IPS-18a (cell line): ENCODE measurements at regions not wholly inside any gene's neighbourhood (a gene's known extent, or its start where the extent isn't known, plus 50 kb on each side); places are given as distances from the start of the nearest gene placed in this dataset.

Source experiments
- H3K27ac ChIP-seq: one replicate; pipeline ENCODE4 v1.5.1; 2013; ENCODE audit warnings: low read length
- H3K27me3 ChIP-seq: one replicate; pipeline ENCODE4 v1.6.1; 2013; ENCODE audit warnings: mild to moderate bottlenecking, low read length; ENCODE audit not compliant: control insufficient read depth, insufficient read depth
- H3K36me3 ChIP-seq: one replicate; pipeline ENCODE4 v1.6.1; 2013; ENCODE audit warnings: low read depth, low read length; ENCODE audit not compliant: control insufficient read depth
- H3K4me1 ChIP-seq: one replicate; pipeline ENCODE4 v1.6.1; 2013; ENCODE audit warnings: low read depth, low read length; ENCODE audit not compliant: control insufficient read depth
- H3K4me3 ChIP-seq: one replicate; pipeline ENCODE4 v1.5.1; 2013; ENCODE audit warnings: low read length
- H3K9ac ChIP-seq: one replicate; pipeline ENCODE4 v1.6.1; 2013; ENCODE audit warnings: mild to moderate bottlenecking, low read length, moderate library complexity
- H3K9me3 ChIP-seq: one replicate; pipeline ENCODE4 v1.6.1; 2013; ENCODE audit warnings: low read depth, low read length; ENCODE audit not compliant: control insufficient read depth

DNA sequence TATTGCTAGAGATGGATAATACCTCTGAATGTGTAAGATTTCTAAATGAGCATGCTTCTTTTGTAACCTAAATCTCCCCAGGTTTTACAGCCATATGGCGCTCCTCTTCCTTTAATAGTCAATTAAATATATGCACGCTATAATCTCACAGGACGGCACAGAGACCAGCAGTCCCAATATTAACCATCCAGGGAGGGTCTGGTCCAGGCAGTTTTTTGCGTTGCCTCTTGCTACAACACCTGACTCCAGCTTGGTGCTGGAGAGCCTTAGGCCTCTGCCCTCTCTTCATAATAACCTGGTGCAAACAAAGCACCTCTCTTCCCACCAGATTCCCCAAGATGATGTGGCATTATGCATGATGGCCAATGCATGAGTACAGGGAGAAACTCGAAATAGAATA is 183.4 kb downstream of the LY86 start:
- Histone ChIP-seq H3K27ac (no peak overlapping the region), H3K36me3 (no peaks in the 10 kb centered on the region), H3K9me3 (no peaks in the 10 kb centered on the region), H3K4me1 (peaks cover 6% of the 10 kb centered on the region), H3K4me3 (no peak overlapping the region), H3K9ac (no peak overlapping the region), H3K27me3 (no peaks in the 10 kb centered on the region)

DNA sequence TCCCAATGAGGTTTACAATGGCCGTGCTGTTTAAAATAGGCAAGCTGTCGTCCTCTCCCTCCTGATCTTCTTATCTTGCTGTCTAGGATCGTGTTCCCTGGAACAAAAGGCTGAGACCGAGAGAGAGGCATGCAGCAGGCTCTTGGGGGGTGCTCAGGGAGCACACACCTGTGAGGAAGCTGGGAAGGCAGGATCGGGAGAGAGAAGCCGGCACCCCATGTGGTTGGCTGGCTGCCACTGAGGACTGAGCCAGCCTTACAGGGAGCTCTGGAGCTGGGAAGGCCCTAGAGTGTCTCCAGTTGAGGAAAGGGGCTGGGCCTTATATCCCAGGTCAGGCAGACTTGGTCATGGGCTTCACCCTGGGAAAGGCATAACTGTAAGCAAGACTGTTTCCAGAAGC is 184.2 kb downstream of the LY86 start:
- no peak overlapping the region for H3K9ac ChIP-seq
- peaks cover 6% of the 10 kb centered on the region for H3K4me1 ChIP-seq
- H3K4me3 ChIP-seq, result no peak overlapping the region
- H3K27ac ChIP-seq, result no peak overlapping the region
- no peaks in the 10 kb centered on the region for H3K36me3 ChIP-seq
- no peaks in the 10 kb centered on the region for H3K9me3 ChIP-seq
- H3K27me3 ChIP-seq, result no peaks in the 10 kb centered on the region

DNA sequence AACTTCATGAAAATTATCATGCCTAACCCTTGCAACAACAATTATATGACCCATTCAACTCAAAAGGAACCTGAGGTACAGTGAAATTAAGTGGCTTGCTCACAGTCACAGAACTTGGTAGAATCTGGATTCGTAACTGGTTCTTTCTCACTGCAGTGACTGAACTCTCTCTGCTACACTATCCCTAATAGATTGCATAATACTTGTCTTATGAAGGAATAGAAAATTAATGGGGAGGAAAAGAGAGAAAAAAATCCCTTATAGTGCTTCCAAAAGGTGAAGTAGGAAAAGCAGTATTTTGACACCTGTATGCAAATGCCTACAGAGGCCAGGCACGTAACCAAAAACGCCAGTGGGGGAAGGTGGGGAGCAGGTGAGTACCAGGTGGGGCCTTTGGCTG is 186.6 kb downstream of the LY86 start:
- H3K4me3 ChIP-seq, result no peak overlapping the region
- H3K9me3 ChIP-seq, result no peaks in the 10 kb centered on the region
- H3K36me3 ChIP-seq, result no peaks in the 10 kb centered on the region
- no peak overlapping the region for H3K27ac ChIP-seq
- H3K9ac ChIP-seq, result no peak overlapping the region
- peaks cover 6% of the 10 kb centered on the region for H3K4me1 ChIP-seq
- H3K27me3 ChIP-seq, result no peaks in the 10 kb centered on the region

DNA sequence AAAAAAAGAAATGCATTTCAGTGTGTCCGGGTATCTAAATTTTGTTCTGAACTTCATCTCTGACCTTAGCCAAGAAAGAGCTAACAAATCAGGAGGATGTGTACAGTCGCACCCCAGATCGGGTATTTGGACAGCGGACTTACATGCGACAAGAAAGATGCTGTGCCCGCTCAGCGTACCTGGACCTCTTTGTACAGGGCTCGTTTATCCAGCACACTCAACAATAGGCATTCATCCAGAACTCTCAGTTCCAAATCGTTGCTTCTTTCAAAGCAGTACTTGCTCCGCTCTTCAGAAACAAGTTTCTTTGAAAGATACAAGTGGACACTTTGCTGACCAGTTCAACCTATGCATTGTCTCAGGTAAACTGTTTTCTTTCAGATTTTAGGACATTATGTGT is 191.7 kb downstream of the LY86 start:
- Histone ChIP-seq H3K4me3 (no peak overlapping the region), H3K9me3 (no peaks in the 10 kb centered on the region), H3K27ac (no peak overlapping the region), H3K27me3 (no peaks in the 10 kb centered on the region), H3K4me1 (peaks cover 3% of the 10 kb centered on the region), H3K36me3 (no peaks in the 10 kb centered on the region), H3K9ac (no peak overlapping the region)

GRCh38 chr6:6781172-6781872 is 192.8 kb downstream of the LY86 start:
- Histone ChIP-seq H3K27ac (no peak overlapping the region), H3K9ac (no peak overlapping the region), H3K27me3 (no peaks in the 10 kb centered on the region), H3K9me3 (no peaks in the 10 kb centered on the region), H3K4me3 (no peak overlapping the region), H3K36me3 (no peaks in the 10 kb centered on the region), H3K4me1 (peaks cover 3% of the 10 kb centered on the region)

DNA sequence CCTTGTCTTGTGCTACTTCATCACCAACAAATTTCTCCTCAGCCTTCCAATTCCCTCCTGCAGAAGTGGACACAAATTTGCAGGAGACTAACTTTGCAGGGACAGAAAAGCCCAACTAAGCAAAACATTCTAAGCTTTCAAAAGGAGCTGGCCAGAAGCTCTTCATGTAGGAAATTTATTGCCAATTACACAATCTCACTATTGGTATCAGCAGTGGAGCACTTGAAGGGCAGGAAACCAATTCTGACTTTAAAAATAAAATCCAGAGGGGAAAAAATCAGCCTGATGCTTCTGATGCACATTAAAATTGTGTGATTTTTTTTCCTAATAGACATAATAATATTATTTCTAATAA is 193.3 kb downstream of the LY86 start:
- no peaks in the 10 kb centered on the region for H3K27me3 ChIP-seq
- no peak overlapping the region for H3K27ac ChIP-seq
- H3K9me3 ChIP-seq, result no peaks in the 10 kb centered on the region
- H3K9ac ChIP-seq, result no peak overlapping the region
- H3K4me1 ChIP-seq, result peaks cover 3% of the 10 kb centered on the region
- no peak overlapping the region for H3K4me3 ChIP-seq
- H3K36me3 ChIP-seq, result no peaks in the 10 kb centered on the region

DNA sequence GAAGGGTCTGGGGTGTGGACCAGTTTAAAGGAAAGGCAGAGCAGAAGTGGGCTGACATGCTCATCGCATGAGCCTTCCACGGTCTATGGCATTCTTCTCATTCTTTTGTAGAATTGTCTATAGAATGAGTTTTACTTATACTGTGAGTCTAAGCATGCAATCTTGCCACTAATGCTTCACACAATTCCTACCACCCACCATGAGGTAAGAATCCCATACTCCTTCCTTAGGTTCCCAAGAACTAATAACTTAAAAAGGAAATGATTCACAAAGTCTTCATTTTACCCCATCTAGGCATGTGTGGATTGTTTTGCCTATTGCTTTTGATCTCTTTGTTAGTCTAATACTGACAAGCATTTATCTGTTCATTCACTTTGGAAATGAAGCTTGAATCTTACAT is 195.2 kb downstream of the LY86 start:
- no peaks in the 10 kb centered on the region for H3K27me3 ChIP-seq
- peaks cover 3% of the 10 kb centered on the region for H3K4me1 ChIP-seq
- no peaks in the 10 kb centered on the region for H3K36me3 ChIP-seq
- H3K9ac ChIP-seq, result no peak overlapping the region
- H3K4me3 ChIP-seq, result no peak overlapping the region
- H3K27ac ChIP-seq, result no peak overlapping the region
- no peaks in the 10 kb centered on the region for H3K9me3 ChIP-seq

- H3K9ac ChIP-seq, result no peak overlapping the region
- no peaks in the 10 kb centered on the region for H3K9me3 ChIP-seq
- H3K4me3 ChIP-seq, result no peak overlapping the region
- peaks cover 3% of the 10 kb centered on the region for H3K4me1 ChIP-seq
- H3K27me3 ChIP-seq, result no peaks in the 10 kb centered on the region
- no peaks in the 10 kb centered on the region for H3K36me3 ChIP-seq
- H3K27ac ChIP-seq, result no peak overlapping the region
Measured at GRCh38 chr6:6784514-6785162, 196.1 kb downstream of the LY86 start.

GRCh38 chr6:6785163-6785521 is 196.6 kb downstream of the LY86 start:
- Histone ChIP-seq H3K9me3 (no peaks in the 10 kb centered on the region), H3K4me3 (no peak overlapping the region), H3K4me1 (peaks cover 3% of the 10 kb centered on the region)

DNA sequence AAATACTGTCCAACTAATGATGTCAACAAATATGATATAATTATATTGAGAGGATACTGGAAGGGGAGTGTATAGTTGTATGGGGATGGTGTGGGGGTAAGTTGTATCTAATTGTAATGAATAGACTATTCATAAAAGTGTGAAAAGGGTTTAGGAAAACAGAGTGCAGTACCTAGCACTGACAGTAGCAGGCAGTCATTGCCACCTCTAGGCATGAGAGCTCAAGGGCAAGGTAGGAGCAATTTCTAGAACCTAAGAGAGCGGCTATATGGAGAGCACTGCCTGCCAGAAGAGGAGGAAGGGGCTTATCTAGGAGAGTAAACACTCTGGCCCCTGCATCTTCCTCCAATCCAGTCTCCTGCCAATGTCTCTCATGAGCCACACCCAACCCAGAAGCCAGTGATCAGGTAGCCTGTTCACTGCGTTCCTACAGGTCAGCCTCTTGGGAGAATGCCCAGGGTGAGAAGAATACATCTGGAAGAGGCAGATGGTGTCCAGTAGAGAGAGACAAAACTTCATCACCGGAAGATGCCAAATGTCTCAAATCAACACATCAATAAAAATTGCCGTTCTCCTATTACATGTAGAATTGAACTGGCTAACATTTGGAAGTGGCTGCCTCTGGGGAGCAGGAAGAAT is 200.0 kb downstream of the LY86 start:
- Histone ChIP-seq H3K4me1 (peaks cover 3% of the 10 kb centered on the region), H3K27ac (no peak overlapping the region), H3K9ac (no peak overlapping the region)

More at GRCh38 chr6:6785163-6785521, 196.6 kb downstream of the LY86 start:
- Histone ChIP-seq H3K9ac (no peak overlapping the region), H3K27ac (no peak overlapping the region), H3K27me3 (no peaks in the 10 kb centered on the region), H3K36me3 (no peaks in the 10 kb centered on the region)

DNA sequence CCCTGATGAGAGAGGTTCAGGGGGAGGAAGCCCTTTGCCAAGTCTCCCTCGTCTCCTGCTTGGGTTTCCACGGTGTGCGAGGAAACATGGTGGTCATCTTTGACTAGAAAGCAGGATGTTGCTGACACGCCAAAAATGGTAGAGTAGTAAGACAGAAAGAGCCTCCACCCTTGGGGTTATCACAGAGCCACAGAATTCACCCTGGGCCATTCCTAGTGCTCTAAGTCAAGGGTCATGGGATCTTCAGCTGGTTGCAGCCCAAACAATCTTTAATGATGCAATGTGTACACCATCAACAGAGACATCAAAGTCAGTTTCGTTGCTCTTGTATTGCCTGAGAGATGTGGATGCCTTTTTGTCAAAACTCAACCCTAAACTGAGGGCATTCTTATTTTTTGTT is 201.9 kb downstream of the LY86 start:
- H3K9me3 ChIP-seq, result no peaks in the 10 kb centered on the region
- no peak overlapping the region for H3K9ac ChIP-seq
- no peak overlapping the region for H3K27ac ChIP-seq
- H3K36me3 ChIP-seq, result no peaks in the 10 kb centered on the region
- no peaks in the 10 kb centered on the region for H3K27me3 ChIP-seq
- H3K4me3 ChIP-seq, result no peak overlapping the region
- no peaks in the 10 kb centered on the region for H3K4me1 ChIP-seq

More for the DNA sequence above, 200.0 kb downstream of the LY86 start:
- H3K4me3 ChIP-seq, result no peak overlapping the region
- H3K36me3 ChIP-seq, result no peaks in the 10 kb centered on the region
- H3K27me3 ChIP-seq, result no peaks in the 10 kb centered on the region
- H3K9me3 ChIP-seq, result no peaks in the 10 kb centered on the region

GRCh38 chr6:6790891-6791290 is 202.4 kb downstream of the LY86 start:
- H3K27ac ChIP-seq, result no peak overlapping the region

More at GRCh38 chr6:6790891-6791290, 202.4 kb downstream of the LY86 start:
- H3K36me3 ChIP-seq, result no peaks in the 10 kb centered on the region
- H3K9me3 ChIP-seq, result no peaks in the 10 kb centered on the region
- H3K9ac ChIP-seq, result no peak overlapping the region
- no peaks in the 10 kb centered on the region for H3K27me3 ChIP-seq
- no peak overlapping the region for H3K4me3 ChIP-seq
- H3K4me1 ChIP-seq, result no peaks in the 10 kb centered on the region
